SK-N-SH treated with all-trans-retinoic acid at 6 μM for 48 hours (cell line): ENCODE measurements at regions not wholly inside any gene's neighbourhood (a gene's known extent, or its start where the extent isn't known, plus 50 kb on each side); places are given as distances from the start of the nearest gene placed in this dataset.

Source experiments
- ARNTL ChIP-seq: fragments of 450-650 bp; formaldehyde crosslinking; IDR thresholded peaks from 2 replicates; pipeline ENCODE4 v1.5.0; 2020; ENCODE audit warnings: low read depth, mild to moderate bottlenecking, moderate library complexity, borderline replicate concordance
- BACH2 ChIP-seq: fragments of 250-450 bp; sonication (Bioruptor Pico); IDR thresholded peaks from 2 replicates; pipeline ENCODE4 v1.9.0; 2021; ENCODE audit warnings: mild to moderate bottlenecking, borderline replicate concordance
- ESRRG ChIP-seq: fragments of 250-450 bp; sonication (Bioruptor Pico); IDR thresholded peaks from 2 replicates; pipeline ENCODE4 v1.6.1; 2021; ENCODE audit warnings: mild to moderate bottlenecking
- GLIS3 ChIP-seq: fragments of 250-450 bp; sonication (Bioruptor Pico); IDR thresholded peaks from 2 replicates; pipeline ENCODE4 v1.5.0; 2020; ENCODE audit warnings: mild to moderate bottlenecking, moderate library complexity
- ISL1 ChIP-seq: fragments of 250-450 bp; sonication (Bioruptor Pico); IDR thresholded peaks from 2 replicates; pipeline ENCODE4 v2.1.2; 2022; ENCODE audit warnings: mild to moderate bottlenecking, moderate library complexity
- RARB ChIP-seq: fragments of 250-450 bp; sonication (Bioruptor Pico); IDR thresholded peaks from 2 replicates; pipeline ENCODE4 v1.8.0; 2021; ENCODE audit warnings: mild to moderate bottlenecking, moderate library complexity
- ZC3H10 ChIP-seq: fragments of 250-450 bp; sonication (Bioruptor Pico); IDR thresholded peaks from 2 replicates; pipeline ENCODE4 v1.5.1; 2021; ENCODE audit warnings: mild to moderate bottlenecking, moderate library complexity
- ZFP3 ChIP-seq: fragments of 250-450 bp; sonication (Bioruptor Pico); IDR thresholded peaks from 2 replicates; pipeline ENCODE4 v1.5.0; 2020; ENCODE audit warnings: mild to moderate bottlenecking, moderate library complexity
- ZFP30 ChIP-seq: fragments of 450-650 bp; formaldehyde crosslinking; IDR thresholded peaks from 2 replicates; pipeline ENCODE4 v1.5.0; 2022; ENCODE audit warnings: mild to moderate bottlenecking, moderate library complexity
- ZNF70 ChIP-seq: fragments of 450-650 bp; formaldehyde crosslinking; IDR thresholded peaks from 2 replicates; pipeline ENCODE4 v1.5.0; 2020; ENCODE audit warnings: mild to moderate bottlenecking, moderate library complexity
- TF ChIP-seq, protein P1 (sequence below): fragments of 250-450 bp; sonication (Bioruptor Pico); IDR thresholded peaks from 2 replicates; pipeline ENCODE4 v1.8.0; 2020; ENCODE audit warnings: mild to moderate bottlenecking, moderate library complexity, borderline replicate concordance
- TF ChIP-seq, protein P2 (sequence below): fragments of 250-450 bp; sonication (Bioruptor Pico); IDR thresholded peaks from 2 replicates; pipeline ENCODE4 v1.5.1; 2021; ENCODE audit warnings: mild to moderate bottlenecking, moderate library complexity

DNA sequence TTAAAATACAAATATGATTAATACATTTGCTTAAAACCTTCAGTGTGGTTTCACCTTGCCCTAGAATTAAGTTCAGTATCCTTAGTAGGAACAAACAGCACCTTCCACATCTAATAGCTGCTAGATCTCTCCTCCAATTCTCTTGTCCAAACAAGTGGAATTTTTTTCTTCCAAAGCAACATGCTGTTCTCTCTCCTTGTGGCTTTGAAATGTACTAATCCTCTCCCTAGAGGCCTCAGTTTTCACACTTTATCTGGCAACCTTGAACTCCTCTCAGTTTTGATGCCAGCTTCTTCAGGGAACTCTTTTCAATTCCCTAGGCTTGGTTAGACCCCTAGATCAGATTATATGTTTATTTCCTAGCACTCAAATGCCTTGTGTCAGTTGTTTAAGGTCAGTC, 87.0 kb downstream of the GLUL start:
- TF ChIP-seq, protein P1, sequence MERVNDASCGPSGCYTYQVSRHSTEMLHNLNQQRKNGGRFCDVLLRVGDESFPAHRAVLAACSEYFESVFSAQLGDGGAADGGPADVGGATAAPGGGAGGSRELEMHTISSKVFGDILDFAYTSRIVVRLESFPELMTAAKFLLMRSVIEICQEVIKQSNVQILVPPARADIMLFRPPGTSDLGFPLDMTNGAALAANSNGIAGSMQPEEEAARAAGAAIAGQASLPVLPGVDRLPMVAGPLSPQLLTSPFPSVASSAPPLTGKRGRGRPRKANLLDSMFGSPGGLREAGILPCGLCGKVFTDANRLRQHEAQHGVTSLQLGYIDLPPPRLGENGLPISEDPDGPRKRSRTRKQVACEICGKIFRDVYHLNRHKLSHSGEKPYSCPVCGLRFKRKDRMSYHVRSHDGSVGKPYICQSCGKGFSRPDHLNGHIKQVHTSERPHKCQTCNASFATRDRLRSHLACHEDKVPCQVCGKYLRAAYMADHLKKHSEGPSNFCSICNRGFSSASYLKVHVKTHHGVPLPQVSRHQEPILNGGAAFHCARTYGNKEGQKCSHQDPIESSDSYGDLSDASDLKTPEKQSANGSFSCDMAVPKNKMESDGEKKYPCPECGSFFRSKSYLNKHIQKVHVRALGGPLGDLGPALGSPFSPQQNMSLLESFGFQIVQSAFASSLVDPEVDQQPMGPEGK (CRISPR knock-in tag), result no peak
- TF ChIP-seq ISL1, result no peak
- no peak for TF ChIP-seq RARB
- TF ChIP-seq GLIS3 (CRISPR knock-in tag), result no peak
- TF ChIP-seq, protein P2, sequence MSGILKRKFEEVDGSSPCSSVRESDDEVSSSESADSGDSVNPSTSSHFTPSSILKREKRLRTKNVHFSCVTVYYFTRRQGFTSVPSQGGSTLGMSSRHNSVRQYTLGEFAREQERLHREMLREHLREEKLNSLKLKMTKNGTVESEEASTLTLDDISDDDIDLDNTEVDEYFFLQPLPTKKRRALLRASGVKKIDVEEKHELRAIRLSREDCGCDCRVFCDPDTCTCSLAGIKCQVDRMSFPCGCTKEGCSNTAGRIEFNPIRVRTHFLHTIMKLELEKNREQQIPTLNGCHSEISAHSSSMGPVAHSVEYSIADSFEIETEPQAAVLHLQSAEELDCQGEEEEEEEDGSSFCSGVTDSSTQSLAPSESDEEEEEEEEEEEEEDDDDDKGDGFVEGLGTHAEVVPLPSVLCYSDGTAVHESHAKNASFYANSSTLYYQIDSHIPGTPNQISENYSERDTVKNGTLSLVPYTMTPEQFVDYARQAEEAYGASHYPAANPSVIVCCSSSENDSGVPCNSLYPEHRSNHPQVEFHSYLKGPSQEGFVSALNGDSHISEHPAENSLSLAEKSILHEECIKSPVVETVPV (CRISPR knock-in tag), result no peak
- no peak for TF ChIP-seq ESRRG (CRISPR knock-in tag)
- no peak for TF ChIP-seq ARNTL (CRISPR knock-in tag)
- TF ChIP-seq ZFP30 (CRISPR knock-in tag), result no peak
- TF ChIP-seq BACH2, result no peak
- TF ChIP-seq ZNF70 (CRISPR knock-in tag), result no peak
- TF ChIP-seq ZC3H10, result no peak
- no peak for TF ChIP-seq ZFP3 (CRISPR knock-in tag)
